ENCODE measurements at regions not wholly inside any gene's neighbourhood (a gene's known extent, or its start where the extent isn't known, plus 50 kb on each side); places are given as distances from the start of the nearest gene placed in this dataset.

GRCh38 chr1:164423136-164423535 lies 135.8 kb upstream of the PBX1 start:
- TF ChIP-seq CTCF (IDR thresholded peaks at IDR 0.05) (no peak), ZFX (IDR thresholded peaks at IDR 0.05; ENCODE audit: borderline replicate concordance) (no peak)

All from 22Rv1 (cell line).